ENCODE measurements at regions not wholly inside any gene's neighbourhood (a gene's known extent, or its start where the extent isn't known, plus 50 kb on each side); places are given as distances from the start of the nearest gene placed in this dataset.
A peak's percentile ranks its signal among the peaks of the same experiment; 100 is the strongest.

GRCh38 chr4:22336822-22337221, 179.0 kb downstream of the ADGRA3 start:
- DNase-seq = no peak

GRCh38 chr4:22334155-22334554, 181.7 kb downstream of the ADGRA3 start:
- DNase-seq = no peak

DNA sequence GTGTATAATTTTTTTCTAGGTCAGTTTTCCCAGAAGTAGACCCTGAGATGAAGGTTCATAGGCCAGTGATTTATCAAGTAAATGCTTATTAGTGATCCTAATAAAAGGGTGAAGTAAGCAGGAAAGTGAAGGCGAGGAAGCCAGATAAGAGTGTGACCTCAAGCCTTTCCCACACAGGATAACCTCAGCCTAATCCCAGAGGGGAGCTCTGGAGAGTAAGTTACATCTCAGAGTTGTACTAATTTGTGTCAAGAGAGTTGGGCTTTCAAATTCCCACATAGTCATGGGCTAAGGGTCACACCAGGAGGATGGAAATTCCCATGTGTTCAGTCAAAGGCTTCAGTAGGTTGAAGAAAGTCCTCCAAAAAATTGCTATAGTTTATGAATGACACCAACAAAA, 191.4 kb downstream of the ADGRA3 start:
- no peak for DNase-seq

GRCh38 chr4:22323691-22324090, 192.2 kb downstream of the ADGRA3 start:
- DNase-seq = no peak

GRCh38 chr4:22322996-22323395, 192.9 kb downstream of the ADGRA3 start:
- no peak for DNase-seq

DNA sequence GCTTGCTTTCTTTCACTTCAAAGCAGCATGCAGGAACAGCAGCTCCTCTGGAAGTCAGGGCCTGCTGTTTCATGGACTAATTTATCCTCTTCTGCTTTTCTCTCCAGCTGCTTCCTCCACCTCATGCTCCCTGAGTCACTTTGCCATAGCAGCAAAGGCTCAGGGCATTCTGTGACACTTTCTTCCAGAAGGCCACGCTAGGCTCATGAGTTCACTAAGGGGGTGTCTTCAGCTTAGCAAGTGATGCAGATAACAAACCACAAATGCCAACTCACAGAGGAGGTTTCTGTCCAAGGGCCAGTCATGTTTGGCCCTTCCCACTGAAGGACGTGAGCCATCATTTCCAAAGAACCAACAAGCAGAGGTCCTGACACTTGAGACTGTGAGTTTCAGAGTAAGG, 200.2 kb downstream of the ADGRA3 start:
- peak in 2 of 3 donors; percentile 1 to 19 for DNase-seq

GRCh38 chr4:22313976-22314375, 201.9 kb downstream of the ADGRA3 start:
- no peak for DNase-seq

- DNase-seq = no peak
Measured at GRCh38 chr4:22312113-22312512, 203.8 kb downstream of the ADGRA3 start.

DNA sequence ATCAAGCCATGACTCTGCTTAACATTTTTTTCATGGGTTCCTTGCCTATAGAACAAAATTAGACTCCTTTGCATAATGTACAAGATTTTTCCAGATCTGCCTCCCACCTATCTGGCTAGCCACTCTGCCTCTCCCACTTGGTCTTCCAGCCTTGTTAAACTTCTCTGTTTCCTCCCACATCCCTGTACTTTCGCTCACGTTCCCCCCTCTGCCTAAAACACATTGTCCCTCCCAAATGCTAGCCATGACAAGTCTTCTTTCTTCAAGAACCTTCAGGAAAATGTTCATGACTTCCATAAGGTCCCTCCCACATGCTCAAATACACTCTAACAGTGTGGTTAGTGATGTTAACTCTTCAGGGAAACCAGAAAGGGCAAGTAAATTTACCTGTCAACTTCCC, 214.6 kb downstream of the ADGRA3 start:
- DNase-seq = no peak

DNA sequence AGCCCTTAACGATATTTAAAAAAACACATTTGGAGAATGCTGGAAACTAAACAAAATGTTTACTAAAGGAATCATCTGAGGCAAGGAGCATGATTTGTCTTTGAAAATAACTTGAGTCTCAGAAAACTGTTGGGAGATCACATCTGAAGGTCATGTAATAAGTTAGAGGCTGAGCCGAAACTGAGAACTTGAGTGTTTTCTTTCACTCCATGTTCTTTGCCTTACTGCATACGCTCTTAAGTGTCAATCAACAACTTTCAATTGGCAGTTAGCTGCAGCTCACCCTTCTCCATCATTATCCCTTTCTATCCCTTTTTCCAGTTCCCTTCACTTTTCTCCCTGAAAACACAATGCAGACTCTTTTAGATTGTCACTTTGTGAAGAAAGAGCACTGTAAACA, 216.2 kb downstream of the ADGRA3 start:
- DNase-seq = no peak

GRCh38 chr4:22287631-22288030, 228.2 kb downstream of the ADGRA3 start:
- no peak for DNase-seq

GRCh38 chr4:22268350-22269025, 247.4 kb downstream of the ADGRA3 start:
- no peak for DNase-seq

DNA sequence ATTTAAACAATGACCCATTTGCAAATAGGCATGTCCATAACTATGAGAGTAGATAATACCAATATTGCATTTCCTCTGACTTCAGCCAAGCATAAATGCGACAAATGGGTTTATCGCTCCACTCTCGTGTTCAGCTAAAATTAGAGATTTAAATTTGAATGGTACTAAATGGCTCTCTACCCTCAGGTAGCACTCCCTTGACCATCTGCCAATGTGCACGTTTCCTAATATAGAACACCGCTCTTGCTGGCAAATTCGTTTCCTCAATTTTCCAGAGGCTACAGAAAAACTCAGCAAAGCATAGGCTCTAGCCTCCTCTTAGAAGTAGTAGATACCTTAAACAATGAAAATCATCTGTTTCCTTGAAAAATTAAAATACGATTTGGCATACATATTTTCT, 251.6 kb downstream of the ADGRA3 start:
- DNase-seq = no peak

DNA sequence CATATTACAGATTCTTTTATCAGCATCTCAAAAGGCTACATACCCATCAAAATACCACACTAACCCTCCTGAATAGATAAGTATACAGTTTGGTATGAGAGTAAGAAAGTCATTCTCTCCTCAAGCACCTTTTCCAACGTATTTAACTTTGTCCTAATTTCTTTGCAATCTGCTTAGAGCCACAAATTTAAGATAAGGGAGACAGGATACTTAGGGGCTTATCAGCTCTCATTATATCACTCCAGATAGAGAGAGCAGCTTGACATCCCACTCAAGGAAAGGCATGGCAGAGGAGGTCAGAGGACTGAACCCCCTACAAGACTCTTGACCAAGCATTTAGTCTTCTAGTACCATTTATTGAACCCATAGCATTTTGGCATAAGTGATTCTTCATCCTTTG, 262.4 kb downstream of the ADGRA3 start:
- no peak for DNase-seq

GRCh38 chr4:22246847-22247246, 269.0 kb downstream of the ADGRA3 start:
- DNase-seq = no peak

DNA sequence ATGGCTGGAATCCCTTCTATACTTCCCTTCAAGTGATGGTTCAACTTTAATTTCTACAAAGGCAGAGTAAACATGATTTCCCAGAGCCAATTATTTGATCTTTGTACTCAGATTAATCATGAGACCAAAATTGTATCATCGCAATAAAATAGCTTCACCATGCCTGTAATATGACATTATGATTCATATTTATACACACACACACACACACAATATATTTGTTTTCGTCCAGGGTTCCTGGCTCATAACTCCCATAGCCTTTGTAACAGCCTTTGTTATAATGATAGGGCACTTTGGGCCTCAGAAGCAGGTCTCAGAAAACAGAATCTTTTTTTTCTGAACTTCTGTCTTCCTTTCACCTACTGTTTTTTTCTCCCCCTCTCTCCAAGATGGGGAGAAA, 270.6 kb downstream of the ADGRA3 start:
- DNase-seq = no peak

GRCh38 chr4:22241415-22241814, 274.5 kb downstream of the ADGRA3 start:
- no peak for DNase-seq

DNA sequence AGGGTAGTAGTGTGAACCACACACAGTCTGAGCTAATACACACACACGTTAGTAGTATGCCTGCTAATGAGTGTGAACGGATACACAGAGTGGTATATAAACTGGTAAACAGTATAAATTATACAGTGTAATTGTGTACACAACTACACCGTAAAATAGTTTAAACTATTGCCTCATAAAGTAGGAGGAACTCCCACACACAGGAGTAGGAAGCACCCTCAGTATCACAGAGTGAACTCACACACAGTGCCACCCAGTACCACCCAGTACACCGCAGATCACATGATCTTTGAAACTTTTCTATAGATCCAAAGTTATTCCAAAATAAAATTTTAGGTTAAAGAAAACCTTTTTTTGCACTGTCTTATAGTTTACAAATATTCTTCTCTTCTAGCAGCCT, 275.1 kb downstream of the ADGRA3 start:
- DNase-seq = no peak

GRCh38 chr4:22238742-22239141, 277.1 kb downstream of the ADGRA3 start:
- no peak for DNase-seq

GRCh38 chr4:22237846-22238494, 277.9 kb downstream of the ADGRA3 start:
- no peak for DNase-seq

GRCh38 chr4:22237155-22237751, 278.6 kb downstream of the ADGRA3 start:
- DNase-seq = peak in 2 of 3 donors; percentile 2 to 13

- no peak for DNase-seq
Measured at GRCh38 chr4:22235698-22236097, 280.2 kb downstream of the ADGRA3 start.

DNA sequence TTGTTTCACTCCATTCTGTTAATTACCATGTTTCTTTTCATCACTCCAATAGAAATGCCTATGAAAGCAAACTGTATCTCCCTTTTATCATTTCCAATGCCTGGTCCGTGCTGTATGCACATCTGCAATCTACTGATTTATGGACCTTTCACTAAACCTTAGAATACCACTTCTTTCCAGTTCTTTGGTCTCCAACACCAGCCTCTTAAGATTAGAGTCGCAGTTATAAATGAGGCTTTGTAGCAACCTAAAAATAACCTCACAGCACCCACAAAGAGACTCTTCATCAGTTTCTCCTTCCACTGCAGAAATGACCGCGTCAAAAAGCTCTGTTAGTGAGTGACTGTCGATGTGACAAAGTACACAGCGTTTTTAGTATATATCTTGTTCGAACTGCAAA, 282.6 kb downstream of the ADGRA3 start:
- DNase-seq = no peak

DNA sequence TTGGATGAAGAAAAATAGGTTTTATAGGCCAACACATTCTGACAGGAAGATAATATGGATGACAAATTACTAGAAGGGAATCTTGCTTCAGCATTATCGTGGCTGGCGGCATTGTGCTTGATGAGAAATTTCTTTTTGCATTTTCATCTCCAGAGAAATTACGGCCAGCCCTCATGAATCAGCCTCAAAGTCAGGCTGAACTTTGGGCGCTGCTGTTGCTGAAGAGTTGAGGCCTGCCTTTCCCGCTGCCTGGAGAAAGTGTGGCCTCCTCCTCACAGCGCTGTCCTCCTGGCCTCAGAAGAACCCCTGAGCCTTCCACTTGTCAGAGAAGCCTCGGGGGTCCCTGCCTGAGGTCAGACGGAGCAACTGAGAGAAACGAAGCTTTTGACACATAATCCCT, 272.4 kb upstream of the KCNIP4 start:
- no peak for DNase-seq

- no peak for DNase-seq
Measured at GRCh38 chr4:22217480-22217879, 268.9 kb upstream of the KCNIP4 start.

Measured in suppressor macrophage treated with lipopolysaccharide for 1 hour (primary cell).